HFF-Myc (cell line): ENCODE measurements at regions not wholly inside any gene's neighbourhood (a gene's known extent, or its start where the extent isn't known, plus 50 kb on each side); places are given as distances from the start of the nearest gene placed in this dataset.

Experiments
- DNase-seq: peaks from one replicate; pipeline ENCODE4 v3.0.0-alpha.2; 2011; ENCODE audit warnings: low read depth; ENCODE audit errors: extremely low read depth
- H3K4me3 ChIP-seq: replicated peaks from 2 replicates; pipeline ENCODE4 v1.5.1; 2011; ENCODE audit warnings: low read depth, mild to moderate bottlenecking, control low read depth, low read length
- TF ChIP-seq, protein P1 (sequence below): IDR thresholded peaks from 2 replicates; pipeline ENCODE4 v1.5.1; 2012; ENCODE audit warnings: mild to moderate bottlenecking, low read depth, low read length, control low read depth; ENCODE audit errors: missing control alignments

DNA sequence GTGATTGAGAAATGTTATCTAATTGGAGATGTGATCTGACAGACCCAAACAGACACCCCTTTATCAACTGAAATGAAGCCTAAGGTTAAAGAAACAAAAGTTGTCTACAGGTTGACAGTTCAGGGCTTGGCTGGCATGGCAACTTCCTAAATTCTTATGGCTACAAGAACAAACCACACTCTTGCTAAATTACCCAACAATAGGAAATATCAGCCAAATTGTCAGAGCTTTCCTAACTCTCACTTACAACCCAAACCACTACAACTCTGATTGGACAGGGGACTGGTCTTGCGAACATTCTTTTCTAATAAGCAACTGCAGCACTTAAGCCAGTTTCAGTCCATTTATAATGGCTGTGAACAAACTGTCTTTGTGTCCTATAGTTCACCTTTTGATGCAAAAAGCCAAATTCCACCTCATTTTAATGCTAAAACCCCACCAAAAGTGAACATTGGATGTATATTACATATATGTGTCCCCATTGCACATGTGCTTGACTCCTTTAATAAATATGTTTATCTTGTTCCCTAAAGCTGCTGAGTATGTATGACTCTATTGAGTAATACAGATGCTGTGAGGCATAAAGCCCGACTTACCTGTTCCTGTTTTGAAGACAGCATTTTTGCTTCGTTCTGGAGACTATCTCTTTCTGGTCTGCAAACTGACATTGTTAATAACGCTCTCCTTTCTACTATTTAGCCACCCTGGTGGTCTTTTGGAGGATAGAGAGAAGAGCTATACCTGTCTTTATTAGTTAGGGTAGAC, 101.3 kb upstream of the HMCN1 start:
- TF ChIP-seq, protein P1, sequence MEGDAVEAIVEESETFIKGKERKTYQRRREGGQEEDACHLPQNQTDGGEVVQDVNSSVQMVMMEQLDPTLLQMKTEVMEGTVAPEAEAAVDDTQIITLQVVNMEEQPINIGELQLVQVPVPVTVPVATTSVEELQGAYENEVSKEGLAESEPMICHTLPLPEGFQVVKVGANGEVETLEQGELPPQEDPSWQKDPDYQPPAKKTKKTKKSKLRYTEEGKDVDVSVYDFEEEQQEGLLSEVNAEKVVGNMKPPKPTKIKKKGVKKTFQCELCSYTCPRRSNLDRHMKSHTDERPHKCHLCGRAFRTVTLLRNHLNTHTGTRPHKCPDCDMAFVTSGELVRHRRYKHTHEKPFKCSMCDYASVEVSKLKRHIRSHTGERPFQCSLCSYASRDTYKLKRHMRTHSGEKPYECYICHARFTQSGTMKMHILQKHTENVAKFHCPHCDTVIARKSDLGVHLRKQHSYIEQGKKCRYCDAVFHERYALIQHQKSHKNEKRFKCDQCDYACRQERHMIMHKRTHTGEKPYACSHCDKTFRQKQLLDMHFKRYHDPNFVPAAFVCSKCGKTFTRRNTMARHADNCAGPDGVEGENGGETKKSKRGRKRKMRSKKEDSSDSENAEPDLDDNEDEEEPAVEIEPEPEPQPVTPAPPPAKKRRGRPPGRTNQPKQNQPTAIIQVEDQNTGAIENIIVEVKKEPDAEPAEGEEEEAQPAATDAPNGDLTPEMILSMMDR: no peak
- no peak overlapping the region for H3K4me3 ChIP-seq
- DNase-seq: no peak

GRCh38 chr1:185631843-185632242, 102.3 kb upstream of the HMCN1 start:
- no peak overlapping the region for H3K4me3 ChIP-seq
- TF ChIP-seq, protein P1: no peak
- no peak for DNase-seq

DNA sequence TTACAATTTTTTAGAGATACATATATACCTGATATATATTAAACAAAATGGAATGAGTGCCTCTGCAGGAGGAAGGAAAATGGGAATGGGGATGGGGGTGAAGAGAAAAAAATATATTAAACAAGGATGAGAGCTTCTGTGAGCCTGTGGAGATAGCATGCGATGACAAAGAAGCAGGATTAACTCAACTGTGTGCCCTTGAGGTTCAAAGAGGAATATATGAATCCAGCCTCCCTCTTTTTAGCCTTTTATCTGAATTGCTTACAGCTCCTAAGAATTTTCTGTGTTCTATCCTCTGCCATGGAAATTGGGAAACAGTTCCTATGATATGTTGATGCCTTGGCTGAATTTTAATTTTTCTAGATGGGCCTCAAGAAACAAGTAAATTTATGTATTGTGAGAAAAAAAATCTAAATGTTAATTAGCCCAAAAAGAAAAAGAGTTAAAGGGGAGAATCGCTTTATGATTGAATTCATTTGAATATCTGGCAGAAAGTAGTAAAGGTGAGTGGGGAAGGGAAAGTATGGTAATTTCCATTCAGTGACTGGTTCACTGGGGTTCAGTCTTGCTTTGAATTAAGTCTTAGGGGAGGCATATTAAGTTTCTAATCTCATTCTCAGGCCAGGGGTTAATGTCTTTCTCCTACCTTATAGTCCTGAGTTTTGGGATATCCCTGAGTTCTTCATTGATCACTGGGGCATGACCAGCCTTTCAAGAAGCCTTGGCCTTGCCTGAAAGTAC, 106.3 kb upstream of the HMCN1 start:
- DNase-seq: no peak
- TF ChIP-seq, protein P1: no peak
- no peak overlapping the region for H3K4me3 ChIP-seq

DNA sequence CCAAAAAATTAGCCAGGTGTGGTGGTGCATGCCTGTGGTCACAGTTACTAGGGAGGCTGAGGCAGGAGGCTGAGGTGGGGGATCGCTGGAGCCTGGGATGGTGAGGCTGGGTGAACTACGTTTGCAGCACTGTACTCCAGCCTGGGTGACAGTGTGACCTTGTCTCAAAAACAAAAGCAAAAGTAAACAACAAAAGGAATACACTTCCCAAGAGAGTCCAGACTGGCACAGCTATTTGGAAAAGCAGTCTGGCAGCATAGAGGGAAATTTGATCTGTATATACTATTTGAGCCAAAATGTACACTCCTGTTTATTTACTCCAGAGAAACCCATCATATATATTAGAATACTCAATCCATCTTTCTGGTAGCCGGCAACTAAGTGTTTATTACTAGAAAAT, 107.0 kb upstream of the HMCN1 start:
- DNase-seq: no peak
- TF ChIP-seq, protein P1: no peak
- no peak overlapping the region for H3K4me3 ChIP-seq

DNA sequence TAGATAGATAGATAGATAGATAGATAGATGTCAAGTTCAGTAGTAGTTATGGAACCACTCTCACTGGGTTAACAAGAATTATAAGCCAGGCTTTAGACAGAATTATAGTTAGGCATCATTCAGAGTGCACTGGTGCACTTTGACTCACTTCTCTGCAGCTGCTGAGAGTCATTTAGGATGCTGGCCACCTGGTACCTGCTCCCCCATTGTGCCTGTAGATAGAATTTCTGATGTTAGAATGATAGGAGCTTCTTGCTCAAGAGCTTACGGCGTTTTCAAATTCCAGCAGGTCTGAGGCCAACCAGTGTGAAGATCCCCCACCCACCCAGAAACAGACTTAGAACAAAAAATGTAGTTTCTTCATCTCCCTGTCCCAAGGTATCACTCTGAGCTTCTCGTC, 107.8 kb upstream of the HMCN1 start:
- TF ChIP-seq, protein P1: no peak
- no peak overlapping the region for H3K4me3 ChIP-seq
- no peak for DNase-seq

DNA sequence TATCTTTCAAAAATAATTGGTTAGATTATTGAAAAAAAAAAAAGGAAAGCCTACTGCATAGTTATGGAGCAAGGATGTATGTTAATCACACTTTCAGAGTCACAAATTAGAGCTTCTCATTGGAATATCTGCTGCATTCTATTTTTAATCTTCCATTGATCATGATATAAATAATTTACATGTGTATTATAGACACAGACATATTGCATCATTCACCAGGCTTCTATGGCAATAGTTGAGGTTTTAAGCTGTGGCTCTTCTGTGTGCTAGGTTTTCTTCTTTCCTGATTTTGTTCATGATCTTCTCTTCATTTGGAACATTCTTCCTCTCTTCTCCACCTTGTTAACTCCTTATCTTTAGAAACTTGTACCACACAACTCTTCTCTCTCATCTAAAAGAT, 123.2 kb upstream of the HMCN1 start:
- no peak for DNase-seq
- H3K4me3 ChIP-seq: no peak overlapping the region
- TF ChIP-seq, protein P1: no peak
